ENCODE measurements at regions not wholly inside any gene's neighbourhood (a gene's known extent, or its start where the extent isn't known, plus 50 kb on each side); places are given as distances from the start of the nearest gene placed in this dataset.
"Not testable (repeated sequence)": the region's sequence is repeated elsewhere in the genome, so short reads cannot be mapped to it uniquely, and the experiment has no call there.

DNA sequence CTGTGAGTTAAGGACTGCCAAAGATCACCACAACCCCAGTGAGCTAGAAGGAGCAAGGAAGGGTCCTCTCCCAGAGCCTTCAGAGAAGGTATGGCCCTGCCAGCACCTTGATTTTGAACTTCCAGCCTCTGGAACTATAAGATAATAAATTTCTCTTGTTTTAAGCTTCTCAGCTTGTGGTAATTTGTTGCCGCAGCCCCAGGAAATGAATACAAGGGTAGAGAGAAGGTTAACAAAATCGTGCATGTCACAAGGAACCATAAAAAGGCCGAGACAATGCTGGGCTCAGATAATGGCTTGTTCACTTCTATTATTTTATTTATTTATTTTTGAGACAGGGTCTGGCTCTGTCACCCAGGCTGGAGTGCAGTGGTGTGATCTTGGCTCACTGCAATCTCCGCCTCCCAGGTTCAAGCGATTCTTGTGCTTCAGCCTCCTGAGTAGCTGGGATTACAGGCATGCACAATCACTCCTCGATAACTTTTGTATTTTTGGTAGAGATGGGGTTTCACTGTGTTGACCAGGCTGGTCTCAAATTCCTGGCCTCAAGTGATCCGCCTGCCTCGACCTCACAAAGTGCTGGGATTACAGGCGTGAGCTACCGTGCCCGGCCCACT, 71.5 kb downstream of the WSB1 start:
- H3K27me3 ChIP-seq (ENCODE audit: control insufficient read depth in 5 of 5, insufficient read depth in 4 of 5, low read length in 5 of 5); H3K27ac ChIP-seq (ENCODE audit: low read depth, low read length); H3K36me3 ChIP-seq (ENCODE audit: control insufficient read depth in 5 of 5, insufficient read depth in 5 of 5, low read length in 5 of 5); H3K9ac ChIP-seq (ENCODE audit: low read length in 5 of 5); H3K4me3 ChIP-seq (ENCODE audit: low read depth in 1 of 5, low read length in 5 of 5); H3K9me3 ChIP-seq (ENCODE audit: control insufficient read depth in 5 of 5, low read length in 5 of 5): not testable (repeated sequence)
- peaks cover 0 to 17% (median 12%) of the 10 kb centered on the region in 5 donors for H3K4me1 ChIP-seq (ENCODE audit: control insufficient read depth in 5 of 5, insufficient read depth in 5 of 5, low read length in 5 of 5)

GRCh38 chr17:27366437-27366836, 72.5 kb downstream of the WSB1 start:
- H3K9ac ChIP-seq (ENCODE audit: low read length in 5 of 5) = no peak overlapping the region
- H3K27me3 ChIP-seq (ENCODE audit: control insufficient read depth in 5 of 5, insufficient read depth in 4 of 5, low read length in 5 of 5) = no peaks in the 10 kb centered on the region
- H3K4me1 ChIP-seq (ENCODE audit: control insufficient read depth in 5 of 5, insufficient read depth in 5 of 5, low read length in 5 of 5) = peaks cover 0 to 14% (median 12%) of the 10 kb centered on the region in 5 donors
- H3K9me3 ChIP-seq (ENCODE audit: control insufficient read depth in 5 of 5, low read length in 5 of 5) = no peaks in the 10 kb centered on the region
- H3K36me3 ChIP-seq (ENCODE audit: control insufficient read depth in 5 of 5, insufficient read depth in 5 of 5, low read length in 5 of 5) = no peaks in the 10 kb centered on the region
- H3K27ac ChIP-seq (ENCODE audit: low read depth, low read length) = no peak overlapping the region
- H3K4me3 ChIP-seq (ENCODE audit: low read depth in 1 of 5, low read length in 5 of 5) = no peak overlapping the region

GRCh38 chr17:27367121-27367981, 73.4 kb downstream of the WSB1 start:
- Histone ChIP-seq H3K4me1 (ENCODE audit: control insufficient read depth in 5 of 5, insufficient read depth in 5 of 5, low read length in 5 of 5) (peaks cover 0 to 12% (median 11%) of the 10 kb centered on the region in 5 donors), H3K9ac (ENCODE audit: low read length in 5 of 5) (no peak overlapping the region), H3K36me3 (ENCODE audit: control insufficient read depth in 5 of 5, insufficient read depth in 5 of 5, low read length in 5 of 5) (no peaks in the 10 kb centered on the region), H3K27ac (ENCODE audit: low read depth, low read length) (no peak overlapping the region), H3K27me3 (ENCODE audit: control insufficient read depth in 5 of 5, insufficient read depth in 4 of 5, low read length in 5 of 5) (no peaks in the 10 kb centered on the region), H3K9me3 (ENCODE audit: control insufficient read depth in 5 of 5, low read length in 5 of 5) (no peaks in the 10 kb centered on the region), H3K4me3 (ENCODE audit: low read depth in 1 of 5, low read length in 5 of 5) (no peak overlapping the region)

DNA sequence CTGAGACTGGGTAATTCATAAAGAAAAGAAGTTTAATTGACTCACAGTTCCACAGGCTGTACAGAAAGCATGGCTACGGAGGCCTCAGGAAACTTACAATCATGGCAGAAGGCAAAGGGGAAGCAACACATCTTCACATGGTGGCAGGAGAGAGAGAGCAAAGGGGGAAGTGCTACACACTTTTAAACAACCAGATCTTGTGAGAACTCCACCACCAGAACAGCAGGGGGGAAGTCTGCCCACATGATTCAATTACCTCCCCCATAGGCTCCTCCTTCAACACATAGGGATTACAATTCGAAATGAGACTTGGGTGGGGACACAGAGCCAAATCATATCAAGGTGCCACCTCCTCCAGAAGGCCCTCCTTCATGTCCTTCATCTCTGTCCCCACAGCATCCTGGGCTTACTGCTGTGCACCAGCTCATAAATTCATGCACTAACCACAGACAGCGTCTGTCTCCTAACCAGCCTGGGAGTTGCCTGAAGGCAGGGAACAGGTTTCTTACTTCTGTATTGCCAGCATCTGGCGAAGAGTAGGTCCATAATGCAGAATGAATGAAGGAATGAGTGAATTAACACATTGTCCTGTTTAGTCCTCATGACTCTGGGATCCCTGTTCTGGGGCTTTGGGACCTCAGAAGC, 74.4 kb downstream of the WSB1 start:
- no peak overlapping the region for H3K27ac ChIP-seq (ENCODE audit: low read depth, low read length)
- no peaks in the 10 kb centered on the region for H3K27me3 ChIP-seq (ENCODE audit: control insufficient read depth in 5 of 5, insufficient read depth in 4 of 5, low read length in 5 of 5)
- no peak overlapping the region for H3K9ac ChIP-seq (ENCODE audit: low read length in 5 of 5)
- H3K9me3 ChIP-seq (ENCODE audit: control insufficient read depth in 5 of 5, low read length in 5 of 5) = no peaks in the 10 kb centered on the region
- peaks cover 0 to 12% (median 11%) of the 10 kb centered on the region in 5 donors for H3K4me1 ChIP-seq (ENCODE audit: control insufficient read depth in 5 of 5, insufficient read depth in 5 of 5, low read length in 5 of 5)
- H3K36me3 ChIP-seq (ENCODE audit: control insufficient read depth in 5 of 5, insufficient read depth in 5 of 5, low read length in 5 of 5) = no peaks in the 10 kb centered on the region
- no peak overlapping the region for H3K4me3 ChIP-seq (ENCODE audit: low read depth in 1 of 5, low read length in 5 of 5)

DNA sequence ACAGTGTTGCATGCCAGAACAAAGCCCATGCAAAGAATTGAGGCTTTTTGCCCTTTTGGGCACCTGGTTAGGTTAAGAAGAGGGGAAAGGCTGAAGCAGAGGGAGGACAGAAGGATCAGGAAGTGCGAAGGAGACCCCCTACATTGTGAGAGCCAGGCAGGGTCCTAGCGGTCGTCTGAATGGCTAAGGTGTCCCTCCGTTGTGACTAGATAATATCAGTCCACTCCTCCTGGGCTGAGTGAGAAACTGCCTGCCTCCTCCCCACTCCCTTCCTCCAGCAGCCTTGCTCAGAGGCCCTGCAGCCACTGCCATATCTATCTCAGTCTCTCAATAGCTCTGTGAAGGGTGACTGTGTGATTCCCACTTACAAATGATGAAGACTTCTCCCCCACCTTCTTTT, 75.1 kb downstream of the WSB1 start:
- no peaks in the 10 kb centered on the region for H3K9me3 ChIP-seq (ENCODE audit: control insufficient read depth in 5 of 5, low read length in 5 of 5)
- H3K4me3 ChIP-seq (ENCODE audit: low read depth in 1 of 5, low read length in 5 of 5) = no peak overlapping the region
- peaks cover 0 to 5% (median 5%) of the 10 kb centered on the region in 5 donors for H3K4me1 ChIP-seq (ENCODE audit: control insufficient read depth in 5 of 5, insufficient read depth in 5 of 5, low read length in 5 of 5)
- H3K27ac ChIP-seq (ENCODE audit: low read depth, low read length) = no peak overlapping the region
- no peaks in the 10 kb centered on the region for H3K36me3 ChIP-seq (ENCODE audit: control insufficient read depth in 5 of 5, insufficient read depth in 5 of 5, low read length in 5 of 5)
- H3K27me3 ChIP-seq (ENCODE audit: control insufficient read depth in 5 of 5, insufficient read depth in 4 of 5, low read length in 5 of 5) = no peaks in the 10 kb centered on the region
- no peak overlapping the region for H3K9ac ChIP-seq (ENCODE audit: low read length in 5 of 5)

DNA sequence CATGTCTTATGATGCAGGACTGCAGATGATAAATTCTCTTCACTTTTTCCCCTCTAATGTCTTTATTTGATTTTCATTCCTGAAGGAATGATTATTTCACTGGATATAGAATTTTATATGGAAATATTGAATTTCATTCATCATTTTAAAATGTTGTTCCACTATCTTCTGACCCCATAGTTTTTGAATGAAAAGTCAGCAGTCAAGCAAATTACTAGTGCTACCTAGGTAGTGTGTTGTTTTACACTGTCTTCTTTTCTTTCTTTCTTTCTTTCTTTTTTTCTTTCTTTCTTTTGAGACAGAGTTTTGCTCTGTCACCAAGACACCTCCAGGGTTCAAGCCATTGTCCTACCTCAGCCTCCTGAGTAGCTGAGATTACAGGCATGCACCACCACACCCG, 76.9 kb downstream of the WSB1 start:
- no peaks in the 10 kb centered on the region for H3K9me3 ChIP-seq (ENCODE audit: control insufficient read depth in 5 of 5, low read length in 5 of 5)
- H3K27me3 ChIP-seq (ENCODE audit: control insufficient read depth in 5 of 5, insufficient read depth in 4 of 5, low read length in 5 of 5) = no peaks in the 10 kb centered on the region
- H3K27ac ChIP-seq (ENCODE audit: low read depth, low read length) = no peak overlapping the region
- no peak overlapping the region for H3K4me3 ChIP-seq (ENCODE audit: low read depth in 1 of 5, low read length in 5 of 5)
- no peak overlapping the region for H3K9ac ChIP-seq (ENCODE audit: low read length in 5 of 5)
- H3K4me1 ChIP-seq (ENCODE audit: control insufficient read depth in 5 of 5, insufficient read depth in 5 of 5, low read length in 5 of 5) = no peaks in the 10 kb centered on the region
- no peaks in the 10 kb centered on the region for H3K36me3 ChIP-seq (ENCODE audit: control insufficient read depth in 5 of 5, insufficient read depth in 5 of 5, low read length in 5 of 5)

DNA sequence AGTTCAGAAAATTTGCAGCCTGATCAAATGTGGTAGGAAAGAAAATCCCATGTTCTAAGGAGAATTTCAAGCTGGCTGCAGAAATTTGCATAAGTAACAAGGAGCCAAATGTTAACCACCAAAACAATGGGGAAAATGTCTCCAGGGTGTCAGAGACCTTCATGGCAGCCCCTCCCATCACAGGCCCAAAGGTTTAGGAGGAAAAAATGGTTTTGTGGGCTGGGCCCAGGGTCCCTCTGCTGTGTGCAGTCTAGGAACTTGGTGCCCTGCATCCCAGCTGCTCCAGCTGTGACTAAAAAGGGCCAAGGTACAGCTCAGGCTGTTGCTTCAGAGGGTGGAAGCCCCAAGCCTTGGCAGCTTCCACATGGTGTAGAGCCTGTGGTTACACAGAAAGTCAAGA, 79.8 kb downstream of the WSB1 start:
- H3K27me3 ChIP-seq (ENCODE audit: control insufficient read depth in 5 of 5, insufficient read depth in 4 of 5, low read length in 5 of 5); H3K27ac ChIP-seq (ENCODE audit: low read depth, low read length); H3K9me3 ChIP-seq (ENCODE audit: control insufficient read depth in 5 of 5, low read length in 5 of 5); H3K4me3 ChIP-seq (ENCODE audit: low read depth in 1 of 5, low read length in 5 of 5); H3K4me1 ChIP-seq (ENCODE audit: control insufficient read depth in 5 of 5, insufficient read depth in 5 of 5, low read length in 5 of 5); H3K9ac ChIP-seq (ENCODE audit: low read length in 5 of 5); H3K36me3 ChIP-seq (ENCODE audit: control insufficient read depth in 5 of 5, insufficient read depth in 5 of 5, low read length in 5 of 5): not testable (repeated sequence)

- Histone ChIP-seq H3K9ac (ENCODE audit: low read length in 5 of 5) (no peak overlapping the region), H3K9me3 (ENCODE audit: control insufficient read depth in 5 of 5, low read length in 5 of 5) (peaks cover 0 to 5% (median 0%) of the 10 kb centered on the region in 5 donors), H3K4me3 (ENCODE audit: low read depth in 1 of 5, low read length in 5 of 5) (no peak overlapping the region), H3K4me1 (ENCODE audit: control insufficient read depth in 5 of 5, insufficient read depth in 5 of 5, low read length in 5 of 5) (peaks cover 4 to 17% (median 17%) of the 10 kb centered on the region in 5 donors), H3K36me3 (ENCODE audit: control insufficient read depth in 5 of 5, insufficient read depth in 5 of 5, low read length in 5 of 5) (no peaks in the 10 kb centered on the region), H3K27me3 (ENCODE audit: control insufficient read depth in 5 of 5, insufficient read depth in 4 of 5, low read length in 5 of 5) (no peaks in the 10 kb centered on the region), H3K27ac (ENCODE audit: low read depth, low read length) (no peak overlapping the region)
Observed at GRCh38 chr17:27376637-27377547, 79.4 kb upstream of the KSR1 start.

DNA sequence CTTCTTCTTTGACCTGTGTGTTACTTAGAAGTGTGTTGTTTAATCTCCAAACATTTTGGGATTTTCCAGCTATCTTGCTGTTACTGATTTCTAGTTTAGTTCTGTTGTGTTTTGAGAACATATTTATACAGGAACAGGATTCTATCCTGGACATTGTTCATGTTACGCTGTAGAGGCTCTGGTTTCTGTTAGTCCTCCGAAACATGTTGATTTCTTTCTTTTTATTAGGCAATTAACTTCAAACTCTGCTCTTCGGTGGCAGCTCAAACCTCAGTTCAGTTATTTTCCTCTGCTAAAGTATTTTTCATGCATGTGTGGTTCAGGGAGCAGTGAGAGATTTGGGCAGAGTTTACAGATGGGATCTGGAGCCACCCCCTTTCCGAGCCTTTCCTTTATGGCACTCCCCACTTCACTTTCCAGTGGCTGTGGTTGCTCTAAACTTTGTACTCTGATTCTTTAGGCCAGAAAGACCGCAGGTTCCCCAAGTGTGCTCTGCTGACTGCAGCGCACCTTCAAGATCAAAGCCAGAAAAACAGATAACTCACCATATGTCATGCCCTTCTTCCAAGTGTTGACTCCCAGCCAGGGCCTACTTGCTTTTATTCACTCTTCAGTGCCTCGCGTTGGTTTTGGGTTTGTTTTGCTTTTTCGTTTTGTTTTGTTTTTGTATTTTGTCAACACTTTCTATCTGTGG, 77.6 kb upstream of the KSR1 start:
- H3K27ac ChIP-seq (ENCODE audit: low read depth, low read length) = no peak overlapping the region
- H3K27me3 ChIP-seq (ENCODE audit: control insufficient read depth in 5 of 5, insufficient read depth in 4 of 5, low read length in 5 of 5) = no peaks in the 10 kb centered on the region
- H3K36me3 ChIP-seq (ENCODE audit: control insufficient read depth in 5 of 5, insufficient read depth in 5 of 5, low read length in 5 of 5) = no peaks in the 10 kb centered on the region
- peaks cover 0 to 5% (median 0%) of the 10 kb centered on the region in 5 donors for H3K9me3 ChIP-seq (ENCODE audit: control insufficient read depth in 5 of 5, low read length in 5 of 5)
- H3K4me1 ChIP-seq (ENCODE audit: control insufficient read depth in 5 of 5, insufficient read depth in 5 of 5, low read length in 5 of 5) = peaks cover 4 to 18% (median 17%) of the 10 kb centered on the region in 5 donors
- no peak overlapping the region for H3K9ac ChIP-seq (ENCODE audit: low read length in 5 of 5)
- H3K4me3 ChIP-seq (ENCODE audit: low read depth in 1 of 5, low read length in 5 of 5) = no peak overlapping the region
